NAMALWA (cell line): ENCODE measurements at regions not wholly inside any gene's neighbourhood (a gene's known extent, or its start where the extent isn't known, plus 50 kb on each side); places are given as distances from the start of the nearest gene placed in this dataset.

Experiments used
- DNase-seq: peaks from one replicate; pipeline ENCODE4 v3.0.0-alpha.2; 2015; ENCODE audit warnings: low spot score

GRCh38 chr3:165346503-165346902, 150.3 kb upstream of the SLITRK3 start:
- no peak for DNase-seq

GRCh38 chr3:165343185-165343584, 147.0 kb upstream of the SLITRK3 start:
- DNase-seq: no peak

DNA sequence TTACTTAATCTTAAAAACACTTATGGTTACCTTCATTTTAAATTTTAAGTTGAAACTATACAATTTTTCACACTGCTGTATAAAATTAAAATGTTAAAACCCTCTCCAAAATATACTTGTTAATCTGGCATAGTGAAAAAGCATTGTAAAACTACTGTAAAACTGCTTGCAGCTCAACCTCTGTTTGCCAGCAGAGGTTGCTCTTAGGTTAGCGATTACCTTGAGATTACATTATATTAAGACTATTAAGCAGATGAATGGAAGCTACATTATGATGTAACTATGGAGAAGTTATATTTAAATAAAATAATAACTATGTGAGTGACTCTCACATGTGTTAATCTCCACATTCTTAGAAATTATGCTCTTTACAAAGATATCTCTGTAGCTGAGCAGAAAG, 143.6 kb upstream of the SLITRK3 start:
- no peak for DNase-seq

DNA sequence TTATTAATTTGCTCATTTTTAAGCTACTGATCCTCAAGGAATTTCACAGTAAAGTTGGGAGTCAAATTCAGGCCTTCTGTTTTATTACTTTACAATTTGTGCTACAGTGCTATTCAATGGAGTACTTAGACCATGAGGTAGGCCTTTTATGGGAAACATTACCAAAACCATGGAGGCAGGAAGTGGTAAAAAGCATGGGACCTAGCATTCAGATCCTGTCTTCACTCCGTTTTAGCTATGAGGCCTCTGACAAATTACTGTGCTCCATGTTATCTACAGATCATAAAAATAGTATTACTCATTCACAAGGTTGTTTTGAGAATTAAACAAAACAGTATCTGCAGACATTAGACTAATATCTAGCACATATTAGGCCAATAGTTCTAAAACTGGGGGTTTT, 140.6 kb upstream of the SLITRK3 start:
- no peak for DNase-seq
